NCI-H1930 (cell line): ENCODE measurements at regions not wholly inside any gene's neighbourhood (a gene's known extent, or its start where the extent isn't known, plus 50 kb on each side); places are given as distances from the start of the nearest gene placed in this dataset.
"Not testable (repeated sequence)": the region's sequence is repeated elsewhere in the genome, so short reads cannot be mapped to it uniquely, and the experiment has no call there.

Source experiments
- DNase-seq, 2 experiments: peaks; one replicate each; lab custom pipeline; 2025; lab: John Stamatoyannopoulos, UW

DNA sequence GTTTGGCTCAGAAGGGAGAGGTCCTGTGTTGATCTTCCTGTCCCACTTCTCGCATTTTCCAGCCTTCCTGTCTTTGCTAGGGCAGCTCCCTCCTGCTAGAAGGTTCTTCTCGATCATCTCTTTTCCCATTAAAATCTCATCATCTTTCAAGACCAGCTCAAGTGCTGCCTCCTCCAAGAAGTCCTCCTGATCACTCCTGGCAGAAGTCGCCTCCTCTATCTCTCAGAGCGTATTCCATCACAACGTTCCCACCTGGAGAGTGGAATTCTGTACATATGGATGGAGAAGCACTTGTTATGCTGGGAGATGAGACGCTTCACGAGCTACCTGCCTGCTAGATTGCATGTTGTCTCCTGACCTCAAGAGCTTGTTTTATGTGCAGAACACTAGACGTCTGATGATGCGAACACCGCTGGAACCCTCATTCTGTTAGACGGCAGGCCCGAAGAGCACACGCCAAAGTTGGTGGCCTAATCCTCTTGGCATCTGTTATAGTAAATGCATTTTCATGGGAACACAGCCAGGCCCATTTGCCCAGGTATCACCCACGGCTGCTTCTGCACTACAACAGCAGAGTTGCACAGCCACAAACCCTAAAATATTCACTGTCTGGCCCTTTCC, 68.0 kb upstream of the INSIG1 start:
- DNase-seq: no peak

DNA sequence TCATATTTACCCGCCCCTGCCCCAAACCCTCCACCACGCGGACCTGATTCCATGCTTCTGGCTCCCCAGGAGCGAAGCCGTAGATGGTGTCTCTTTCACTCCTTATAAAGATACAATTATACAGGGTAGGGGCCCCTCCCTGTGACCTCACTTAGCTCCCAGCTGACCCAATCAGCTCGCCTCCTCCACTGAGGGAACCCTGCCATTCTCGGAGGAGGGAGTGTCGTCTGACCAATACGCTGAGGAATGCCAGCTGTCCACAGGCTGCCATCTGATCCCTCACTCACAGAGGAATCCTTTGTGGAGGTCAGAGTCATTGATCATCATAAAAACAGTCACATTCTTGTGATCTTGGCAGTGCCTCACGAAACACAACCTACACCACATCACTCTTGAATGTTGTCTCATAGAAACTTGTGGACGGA, 67.5 kb upstream of the INSIG1 start:
- DNase-seq: no peak

DNA sequence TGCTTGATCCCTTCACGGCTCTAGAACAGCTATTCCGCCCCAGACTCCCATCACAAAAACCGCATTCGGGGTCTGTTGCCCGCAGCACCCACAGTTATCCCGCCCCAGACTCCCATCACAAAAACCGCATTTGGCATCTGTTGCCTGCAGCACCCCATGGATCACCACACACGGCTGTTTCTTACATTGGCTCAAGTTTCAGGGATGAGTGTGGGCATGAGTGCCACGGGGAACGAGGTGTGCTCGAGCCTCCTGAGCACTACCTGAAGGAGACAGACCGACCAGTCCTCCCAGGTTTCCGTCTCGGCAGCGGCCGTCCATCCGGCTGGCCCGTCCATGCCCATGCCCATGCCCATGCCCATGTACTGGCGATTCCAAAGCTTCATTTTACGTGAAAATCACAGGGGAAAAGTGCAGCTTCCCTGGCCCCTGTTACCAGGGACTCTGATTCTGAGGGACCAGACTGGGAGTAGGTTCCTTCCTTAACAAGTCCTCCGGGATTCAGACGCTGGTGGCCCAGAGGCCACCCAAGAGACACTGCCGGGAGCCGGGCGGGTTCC, 66.4 kb upstream of the INSIG1 start:
- DNase-seq: no peak

- no peak for DNase-seq
Observed at GRCh38 chr7:155231941-155232340, 65.7 kb upstream of the INSIG1 start.

DNA sequence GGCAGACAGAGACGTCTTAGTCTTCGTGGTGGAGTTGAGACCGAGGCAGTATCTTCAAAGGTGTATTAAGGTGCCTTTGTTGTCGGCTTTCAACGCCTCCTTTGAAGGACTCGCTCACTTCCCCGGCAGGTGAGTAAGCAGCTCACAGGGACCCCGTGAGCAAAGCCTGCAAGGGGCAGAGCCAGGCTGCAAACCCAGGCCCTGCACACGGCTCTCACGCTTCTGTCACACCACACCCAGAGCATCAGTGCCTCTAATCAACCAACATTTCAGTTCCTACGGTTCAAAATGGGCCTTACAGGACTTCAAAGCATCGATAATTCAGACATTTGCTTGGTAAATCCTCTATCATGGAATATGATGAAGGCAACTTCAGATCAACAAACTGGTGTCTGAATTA, 64.8 kb upstream of the INSIG1 start:
- no peak for DNase-seq

DNA sequence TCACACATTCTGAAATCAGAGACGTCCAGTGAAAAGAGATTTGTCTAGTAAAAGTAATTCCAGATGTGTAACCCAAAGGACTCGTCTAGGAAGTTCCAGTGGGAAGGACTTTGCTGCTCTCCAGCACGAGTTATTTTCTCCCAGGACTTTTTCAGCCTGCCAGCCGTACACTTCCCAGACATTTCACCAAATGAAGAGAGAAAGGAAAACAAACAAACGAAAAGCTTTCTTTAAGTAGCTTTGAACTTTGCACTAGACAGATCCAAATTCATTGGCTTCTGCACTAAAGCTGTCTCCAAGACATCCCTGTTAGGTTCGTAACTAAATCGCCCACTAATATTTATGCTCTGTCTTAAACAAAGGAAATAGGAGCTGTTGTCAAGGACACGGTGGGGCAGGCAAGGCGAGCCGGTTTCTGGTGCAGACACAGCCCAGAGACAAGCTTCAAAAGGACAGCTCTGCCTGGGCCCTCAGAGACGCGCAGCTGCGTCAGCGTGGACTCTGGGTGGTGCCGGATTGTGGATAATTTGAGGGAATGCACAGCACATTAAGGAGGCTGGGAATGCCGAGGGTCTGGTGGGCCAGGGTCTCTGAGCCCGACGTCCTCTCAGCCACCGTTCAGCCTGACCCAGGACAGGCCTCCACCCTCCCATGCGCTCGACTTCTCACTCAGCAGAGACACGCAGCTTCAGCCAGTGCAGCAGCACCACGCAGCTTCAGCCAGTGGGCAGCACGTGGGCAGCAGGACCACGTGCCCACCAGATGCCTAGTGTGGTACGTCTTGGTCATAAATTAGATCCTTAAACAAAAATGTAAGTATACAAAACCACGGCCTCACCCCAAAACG, 64.1 kb upstream of the INSIG1 start:
- no peak for DNase-seq

DNA sequence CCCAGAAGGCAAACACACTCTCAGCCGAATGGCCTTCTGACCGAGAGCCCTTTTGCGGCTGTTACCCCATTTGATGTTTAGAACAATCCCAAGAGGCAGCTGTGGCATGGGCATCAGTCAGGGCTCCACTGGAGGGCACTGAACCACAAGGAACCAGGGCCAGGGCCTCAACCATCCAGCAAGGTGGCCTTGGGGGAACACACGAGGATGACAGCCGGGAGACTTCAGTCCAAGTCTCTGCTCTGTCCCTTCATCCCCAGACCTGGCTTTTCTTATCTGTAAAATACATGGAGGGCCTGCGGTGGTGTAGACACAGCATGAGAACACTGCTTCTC, 63.6 kb upstream of the INSIG1 start:
- DNase-seq: no peak

DNA sequence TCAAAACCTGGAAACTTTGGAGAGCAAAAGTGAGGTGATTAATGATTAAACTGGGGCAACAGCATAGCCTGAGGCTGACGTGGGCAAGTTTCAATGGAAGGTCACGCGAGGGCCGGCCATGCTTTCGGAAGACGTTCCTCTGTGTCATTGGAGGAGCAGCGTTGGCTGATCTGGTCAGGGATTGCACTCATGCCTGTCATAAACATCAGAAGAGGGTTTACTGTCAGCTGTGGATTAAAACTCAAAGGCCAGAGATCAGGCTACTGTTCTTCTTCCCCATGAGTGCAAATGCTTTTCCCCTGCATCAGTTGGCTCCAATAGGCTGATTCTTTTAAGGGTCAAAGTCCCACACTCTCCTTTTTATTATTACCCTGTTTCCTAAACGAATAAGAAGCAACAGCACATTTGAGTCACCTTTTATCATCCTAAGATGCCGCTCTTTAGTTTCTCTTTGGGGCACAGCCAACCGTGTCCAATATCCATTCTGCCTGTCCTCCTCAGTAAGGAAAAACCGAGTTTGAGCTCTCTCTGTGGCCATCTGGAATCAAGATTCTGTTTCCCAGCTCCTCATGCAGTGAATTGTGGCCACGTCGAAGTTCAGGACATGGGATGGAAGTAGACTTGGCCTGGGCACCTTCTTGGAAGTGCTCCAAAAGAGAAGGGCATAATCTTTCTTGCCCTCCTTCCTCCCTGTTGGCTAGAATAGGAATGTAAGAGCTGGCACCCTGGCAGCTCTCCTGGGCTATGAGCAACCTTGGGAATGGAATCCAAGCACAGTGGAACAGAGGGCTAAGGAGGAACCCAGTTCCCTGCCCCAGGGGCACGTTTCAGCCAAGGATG, 62.5 kb upstream of the INSIG1 start:
- no peak for DNase-seq

- no peak for DNase-seq
Observed at GRCh38 chr7:155236386-155236785, 61.3 kb upstream of the INSIG1 start.

GRCh38 chr7:155237297-155237696, 60.4 kb upstream of the INSIG1 start:
- no peak for DNase-seq

DNA sequence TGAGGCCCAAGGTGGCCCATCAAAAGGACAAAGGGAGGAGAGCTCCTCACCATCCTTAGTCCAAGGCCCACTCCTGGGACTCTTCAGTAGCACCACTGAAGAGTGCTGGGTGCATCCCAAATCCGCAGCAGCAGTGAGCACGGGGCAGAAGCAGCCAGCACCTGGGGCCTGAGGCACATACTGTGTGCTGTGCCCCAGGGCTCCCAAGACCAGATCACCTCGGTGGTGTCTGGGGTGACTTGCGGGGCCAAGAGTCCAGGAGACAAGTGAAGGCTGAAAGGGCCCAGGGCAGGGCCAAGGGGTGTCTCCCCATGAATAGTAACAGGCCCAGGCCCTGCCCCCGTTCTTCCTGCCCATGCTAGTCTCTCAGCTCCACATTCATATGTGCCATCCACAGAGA, 59.9 kb upstream of the INSIG1 start:
- DNase-seq: no peak

- not testable (repeated sequence) for DNase-seq
Observed at GRCh38 chr7:155239431-155240087, 58.1 kb upstream of the INSIG1 start.

- DNase-seq: no peak
Observed at GRCh38 chr7:155244675-155245074, 53.0 kb upstream of the INSIG1 start.

DNA sequence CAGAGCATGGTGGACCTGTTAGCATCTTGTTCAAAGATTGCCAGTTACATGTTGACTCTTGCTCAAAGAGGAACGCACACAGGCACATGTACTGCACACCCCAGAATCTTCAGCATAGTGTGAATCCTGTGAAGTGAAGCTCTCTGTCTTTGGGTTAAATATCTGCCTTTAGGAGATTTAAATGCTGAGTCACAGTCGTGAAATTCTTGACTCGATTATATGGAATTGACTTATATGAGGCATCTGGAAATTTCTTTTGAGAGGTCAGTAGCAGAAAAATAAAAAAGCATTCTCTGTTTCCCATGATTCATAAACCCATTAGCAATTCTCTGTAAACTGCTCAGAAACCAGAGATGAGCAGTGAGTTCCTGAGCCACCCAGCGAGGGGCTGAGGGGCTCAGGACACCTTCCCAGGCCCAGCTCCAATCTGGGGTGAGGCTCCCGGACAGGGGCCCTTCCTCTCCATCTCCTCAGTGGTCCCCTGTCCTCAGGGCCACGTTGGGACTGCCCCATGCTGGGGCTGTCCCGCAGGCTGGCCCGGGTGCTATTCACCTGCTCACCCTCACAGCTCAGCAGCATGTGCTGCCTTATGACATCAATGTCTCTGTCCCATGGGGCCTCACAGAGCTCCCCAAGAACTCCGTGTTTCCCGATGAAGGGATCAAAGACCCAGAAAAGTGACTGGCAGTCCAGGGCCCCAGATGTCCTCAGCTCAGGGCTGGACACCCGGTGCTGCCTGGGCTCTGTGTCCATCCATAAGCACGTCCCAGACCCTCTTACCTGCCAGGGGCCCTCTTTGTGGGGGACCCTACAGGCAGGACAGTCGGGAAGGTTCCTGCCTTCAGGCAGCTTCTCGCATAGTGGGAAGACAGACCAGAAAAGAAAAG, 50.0 kb upstream of the INSIG1 start:
- no peak for DNase-seq
